ENCODE measurements at regions not wholly inside any gene's neighbourhood (a gene's known extent, or its start where the extent isn't known, plus 50 kb on each side); places are given as distances from the start of the nearest gene placed in this dataset.

GRCh38 chr4:181528570-181529184 lies 714.5 kb upstream of the TENM3 start:
- H3K4me1 ChIP-seq (ENCODE audit: insufficient read depth, low read length) = peaks cover 4% of the 10 kb centered on the region; the same call in 1 of the 2 replicates
- H3K9ac ChIP-seq (ENCODE audit: low read depth, low read length) = no peak overlapping the region
- H3K9me3 ChIP-seq (ENCODE audit: control insufficient read depth, insufficient read depth, low read length) = no peaks in the 10 kb centered on the region
- no peaks in the 10 kb centered on the region for H3K36me3 ChIP-seq (ENCODE audit: insufficient read depth, low read length)

DNA sequence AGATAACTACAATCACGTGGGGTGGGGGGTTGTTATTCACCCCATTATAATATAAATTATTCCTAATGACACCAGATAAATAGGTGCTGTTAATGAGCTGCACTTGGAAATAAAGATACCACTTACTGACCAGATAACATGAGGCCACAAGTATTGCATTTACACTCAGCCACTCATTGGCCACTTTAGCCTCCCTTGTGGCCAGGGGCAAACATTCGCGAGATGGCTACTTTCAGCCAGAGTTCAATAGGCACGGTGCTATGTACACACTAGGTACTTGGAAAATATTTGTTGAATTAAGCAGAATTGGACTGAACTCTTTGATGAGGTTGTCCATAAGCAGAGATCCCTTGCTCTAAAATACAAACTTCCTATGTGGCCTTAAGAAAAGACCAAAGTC lies 713.7 kb upstream of the TENM3 start:
- Histone ChIP-seq H3K4me1 (ENCODE audit: insufficient read depth, low read length) (peaks cover 4% of the 10 kb centered on the region; the same call in 1 of the 2 replicates), H3K9me3 (ENCODE audit: control insufficient read depth, insufficient read depth, low read length) (no peaks in the 10 kb centered on the region), H3K9ac (ENCODE audit: low read depth, low read length) (no peak overlapping the region), H3K36me3 (ENCODE audit: insufficient read depth, low read length) (no peaks in the 10 kb centered on the region)

GRCh38 chr4:181536196-181536746 lies 706.9 kb upstream of the TENM3 start:
- H3K36me3 ChIP-seq (ENCODE audit: insufficient read depth, low read length) = no peaks in the 10 kb centered on the region
- no peaks in the 10 kb centered on the region for H3K4me1 ChIP-seq (ENCODE audit: insufficient read depth, low read length)
- H3K9ac ChIP-seq (ENCODE audit: low read depth, low read length) = no peak overlapping the region
- H3K9me3 ChIP-seq (ENCODE audit: control insufficient read depth, insufficient read depth, low read length) = no peaks in the 10 kb centered on the region

GRCh38 chr4:181536811-181537434 lies 706.3 kb upstream of the TENM3 start:
- Histone ChIP-seq H3K36me3 (ENCODE audit: insufficient read depth, low read length) (no peaks in the 10 kb centered on the region), H3K9ac (ENCODE audit: low read depth, low read length) (no peak overlapping the region), H3K9me3 (ENCODE audit: control insufficient read depth, insufficient read depth, low read length) (no peaks in the 10 kb centered on the region), H3K4me1 (ENCODE audit: insufficient read depth, low read length) (no peaks in the 10 kb centered on the region)

DNA sequence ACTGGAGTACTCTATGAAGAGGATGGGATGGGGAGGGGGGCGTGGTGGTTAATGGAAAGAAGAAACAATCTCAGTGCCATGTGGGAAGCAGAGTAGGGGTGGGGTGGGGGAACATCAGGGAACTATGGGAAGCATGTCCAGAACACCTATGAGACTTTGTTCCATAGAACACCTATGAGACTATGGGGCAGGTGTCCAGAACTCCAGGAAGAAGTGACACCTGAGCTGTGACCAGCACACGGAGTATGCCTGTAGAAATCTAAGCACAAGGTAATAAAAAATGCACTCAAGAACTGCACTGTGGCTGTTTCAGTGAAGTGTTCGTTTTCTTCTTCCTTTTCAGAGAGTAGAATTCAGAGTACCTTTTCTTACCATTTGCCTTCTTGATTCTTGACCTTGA lies 704.8 kb upstream of the TENM3 start:
- H3K36me3 ChIP-seq (ENCODE audit: insufficient read depth, low read length) = no peaks in the 10 kb centered on the region
- H3K9ac ChIP-seq (ENCODE audit: low read depth, low read length) = no peak overlapping the region
- no peaks in the 10 kb centered on the region for H3K4me1 ChIP-seq (ENCODE audit: insufficient read depth, low read length)
- no peaks in the 10 kb centered on the region for H3K9me3 ChIP-seq (ENCODE audit: control insufficient read depth, insufficient read depth, low read length)

DNA sequence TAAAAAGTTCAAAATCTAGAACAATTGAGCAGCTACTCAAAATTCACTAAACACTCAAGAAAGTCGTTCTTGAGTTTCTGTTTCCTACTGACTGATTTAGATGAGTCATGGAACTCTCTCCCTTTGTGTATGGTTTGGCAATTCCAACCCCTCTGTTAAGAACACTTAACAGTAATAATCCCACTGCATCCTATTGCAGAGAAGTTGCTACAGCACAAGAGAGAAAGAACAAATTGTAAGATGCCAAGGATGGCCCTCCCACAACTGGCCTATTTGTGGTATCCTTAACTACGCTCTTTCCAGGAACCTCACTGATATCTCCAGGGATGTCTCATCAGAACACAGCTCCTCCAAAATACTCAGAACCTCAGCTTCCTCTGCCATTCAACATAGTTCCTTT lies 701.8 kb upstream of the TENM3 start:
- Histone ChIP-seq H3K4me1 (ENCODE audit: insufficient read depth, low read length) (no peaks in the 10 kb centered on the region), H3K9me3 (ENCODE audit: control insufficient read depth, insufficient read depth, low read length) (no peaks in the 10 kb centered on the region), H3K36me3 (ENCODE audit: insufficient read depth, low read length) (no peaks in the 10 kb centered on the region), H3K9ac (ENCODE audit: low read depth, low read length) (no peak overlapping the region)

- H3K36me3 ChIP-seq (ENCODE audit: insufficient read depth, low read length) = no peaks in the 10 kb centered on the region
- no peak overlapping the region for H3K9ac ChIP-seq (ENCODE audit: low read depth, low read length)
- H3K4me1 ChIP-seq (ENCODE audit: insufficient read depth, low read length) = peaks cover 15% of the 10 kb centered on the region
- no peaks in the 10 kb centered on the region for H3K9me3 ChIP-seq (ENCODE audit: control insufficient read depth, insufficient read depth, low read length)
Observed at GRCh38 chr4:181548873-181549575, 694.2 kb upstream of the TENM3 start.

DNA sequence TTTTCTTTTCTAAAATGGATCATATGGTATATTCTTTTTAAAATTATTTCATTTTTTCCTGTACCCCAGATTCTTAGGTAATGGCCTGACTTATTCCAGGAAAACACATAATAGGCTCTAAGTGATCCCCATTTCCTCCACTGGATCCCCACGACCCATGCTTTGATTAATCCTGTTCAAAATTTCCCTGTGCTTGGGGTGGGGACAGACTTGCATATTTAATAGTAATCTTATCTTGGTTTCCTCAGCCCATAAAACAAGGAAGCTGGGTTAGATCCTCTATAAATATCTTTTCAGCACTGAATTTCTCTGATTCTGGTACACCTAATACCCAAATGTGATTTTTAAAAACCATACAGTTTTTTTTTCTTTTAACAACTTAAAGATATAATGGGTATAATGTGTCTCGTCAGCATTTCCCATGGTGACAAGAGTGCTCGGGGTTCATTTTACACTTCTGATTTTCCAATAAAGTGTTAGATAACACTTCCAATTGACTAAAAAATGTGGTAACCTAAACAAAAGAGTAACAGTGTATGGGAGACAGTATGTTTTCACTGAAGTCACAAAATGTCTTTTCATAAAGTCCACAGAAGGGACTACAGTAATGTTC lies 693.5 kb upstream of the TENM3 start:
- peaks cover 15% of the 10 kb centered on the region for H3K4me1 ChIP-seq (ENCODE audit: insufficient read depth, low read length)
- no peak overlapping the region for H3K9ac ChIP-seq (ENCODE audit: low read depth, low read length)

GRCh38 chr4:181550381-181550780 lies 692.8 kb upstream of the TENM3 start:
- Histone ChIP-seq H3K9me3 (ENCODE audit: control insufficient read depth, insufficient read depth, low read length) (no peaks in the 10 kb centered on the region), H3K36me3 (ENCODE audit: insufficient read depth, low read length) (no peaks in the 10 kb centered on the region), H3K4me1 (ENCODE audit: insufficient read depth, low read length) (peaks cover 15% of the 10 kb centered on the region), H3K9ac (ENCODE audit: low read depth, low read length) (no peak overlapping the region)

More for the DNA sequence above, 693.5 kb upstream of the TENM3 start:
- Histone ChIP-seq H3K36me3 (ENCODE audit: insufficient read depth, low read length) (no peaks in the 10 kb centered on the region), H3K9me3 (ENCODE audit: control insufficient read depth, insufficient read depth, low read length) (no peaks in the 10 kb centered on the region)

DNA sequence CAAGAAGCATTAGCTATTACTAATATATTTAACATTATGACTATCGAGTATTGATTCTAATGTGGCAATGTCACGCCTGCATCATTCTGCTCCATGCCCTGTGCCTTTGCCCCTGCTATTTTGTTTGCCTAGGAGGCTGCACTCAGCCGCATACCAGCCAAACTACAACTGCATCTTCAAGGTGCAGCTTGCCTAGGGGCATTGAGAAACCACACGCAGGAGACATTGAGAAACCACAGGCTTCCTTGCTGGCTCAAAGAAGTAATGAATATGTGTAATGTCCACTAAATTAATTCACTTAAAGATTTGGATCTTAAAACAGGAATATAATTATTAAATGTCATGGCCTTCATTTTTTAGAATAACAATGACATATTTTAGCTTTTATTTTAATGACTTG lies 683.6 kb upstream of the TENM3 start:
- Histone ChIP-seq H3K9ac (ENCODE audit: low read depth, low read length) (no peak overlapping the region), H3K4me1 (ENCODE audit: insufficient read depth, low read length) (no peaks in the 10 kb centered on the region), H3K36me3 (ENCODE audit: insufficient read depth, low read length) (no peaks in the 10 kb centered on the region), H3K9me3 (ENCODE audit: control insufficient read depth, insufficient read depth, low read length) (peaks cover 2% of the 10 kb centered on the region; the same call in 1 of the 2 replicates)

DNA sequence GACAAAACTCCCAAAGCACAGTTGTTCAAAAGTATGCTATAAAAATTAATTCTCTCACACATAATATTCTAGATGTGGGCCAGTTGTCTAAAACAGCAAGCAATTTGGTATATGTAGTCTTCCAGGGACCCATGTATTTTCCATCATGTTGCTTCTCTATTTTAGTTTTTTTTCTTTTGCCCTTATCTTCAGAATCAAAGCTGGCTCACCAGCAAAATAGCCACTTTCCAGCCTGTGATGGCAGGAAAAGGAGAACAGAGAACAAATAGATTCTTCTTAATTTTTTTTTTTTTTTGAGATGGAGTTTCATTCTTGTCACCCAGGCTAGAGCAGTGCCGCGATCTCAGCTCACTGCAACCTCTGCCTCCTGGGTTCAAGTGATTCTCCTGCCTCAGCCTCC lies 680.8 kb upstream of the TENM3 start:
- H3K9ac ChIP-seq (ENCODE audit: low read depth, low read length) = no peak overlapping the region
- peaks cover 2% of the 10 kb centered on the region; the same call in 1 of the 2 replicates for H3K9me3 ChIP-seq (ENCODE audit: control insufficient read depth, insufficient read depth, low read length)
- H3K4me1 ChIP-seq (ENCODE audit: insufficient read depth, low read length) = no peaks in the 10 kb centered on the region
- no peaks in the 10 kb centered on the region for H3K36me3 ChIP-seq (ENCODE audit: insufficient read depth, low read length)

- no peaks in the 10 kb centered on the region for H3K36me3 ChIP-seq (ENCODE audit: insufficient read depth, low read length)
- no peak overlapping the region for H3K9ac ChIP-seq (ENCODE audit: low read depth, low read length)
- no peaks in the 10 kb centered on the region for H3K4me1 ChIP-seq (ENCODE audit: insufficient read depth, low read length)
- H3K9me3 ChIP-seq (ENCODE audit: control insufficient read depth, insufficient read depth, low read length) = peaks cover 2% of the 10 kb centered on the region; the same call in 1 of the 2 replicates
Observed at GRCh38 chr4:181564625-181565024, 678.6 kb upstream of the TENM3 start.

GRCh38 chr4:181566490-181566889 lies 676.7 kb upstream of the TENM3 start:
- Histone ChIP-seq H3K9ac (ENCODE audit: low read depth, low read length) (no peak overlapping the region), H3K4me1 (ENCODE audit: insufficient read depth, low read length) (no peaks in the 10 kb centered on the region), H3K36me3 (ENCODE audit: insufficient read depth, low read length) (no peaks in the 10 kb centered on the region), H3K9me3 (ENCODE audit: control insufficient read depth, insufficient read depth, low read length) (no peaks in the 10 kb centered on the region)

DNA sequence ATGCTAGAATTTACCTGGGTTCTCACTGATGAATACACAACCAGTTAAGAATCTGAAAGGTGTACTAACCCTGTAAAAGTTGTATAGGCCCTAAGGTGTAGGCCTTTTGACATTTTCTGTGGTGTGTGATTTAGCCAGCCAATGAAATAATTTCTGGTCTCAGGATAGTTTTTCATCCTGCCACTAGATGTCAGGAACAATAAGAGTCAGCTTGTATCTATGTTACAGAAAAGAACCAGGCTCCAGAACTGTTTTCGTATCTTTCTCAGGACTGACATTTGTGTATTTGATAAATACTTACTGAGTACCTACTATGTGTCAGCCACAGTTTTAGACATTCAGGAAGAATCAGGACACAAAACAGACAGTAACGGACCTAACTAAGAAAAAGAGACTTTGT lies 673.6 kb upstream of the TENM3 start:
- Histone ChIP-seq H3K9me3 (ENCODE audit: control insufficient read depth, insufficient read depth, low read length) (no peaks in the 10 kb centered on the region), H3K9ac (ENCODE audit: low read depth, low read length) (no peak overlapping the region), H3K4me1 (ENCODE audit: insufficient read depth, low read length) (no peaks in the 10 kb centered on the region), H3K36me3 (ENCODE audit: insufficient read depth, low read length) (no peaks in the 10 kb centered on the region)
